K562 (cell line): ENCODE measurements at regions not wholly inside any gene's neighbourhood (a gene's known extent, or its start where the extent isn't known, plus 50 kb on each side); places are given as distances from the start of the nearest gene placed in this dataset.

ENCODE experiments used
- ATAC-seq: fragments of 200-7000 bp; cut with Tn5 transposase; 3 replicates; pipeline ENCODE4 v1.9.1; 2020; ENCODE audit warnings: moderate library complexity
- BruUV-seq: library from RNA; stranded (reverse); fragments of 400-500 nt; replicated peaks from 2 replicates; lab custom pipeline; 2021; lab: Mats Ljungman, UMichigan
- CTCF ChIA-PET: fragments of 300-600 bp; formaldehyde crosslinking; extraction: SDS; loops from one replicate; lab custom pipeline; 2021; ENCODE audit warnings: low intra/inter-chr PET ratio; lab: Yijun Ruan, JAX
- POLR2A ChIA-PET: fragments of 300-600, 350-650 bp; sonication (Branson Sonifier 250); formaldehyde crosslinking; extraction: SDS; loops from one replicate; lab custom pipeline; 2021; ENCODE audit warnings: antibody characterized with exemption, inconsistent platforms; lab: Yijun Ruan, JAX
- DNase-seq, 4 experiments: peaks; one replicate each; pipeline versions ENCODE4 v3.0.0 to v3.0.0-alpha.2; 2011 to 2018; ENCODE audit warnings: low spot score in 3 of 4, mixed read lengths in 3 of 4; ENCODE audit errors: extremely low read depth in 1 of 4
- FAIRE-seq: peaks from 2 replicates; lab custom pipeline; 2011; peaks lifted over from hg19 to GRCh38; lab: Jason Lieb, UNC
- H2AFZ ChIP-seq: 2 replicates; pipeline ENCODE4 v1.6.0; 2011; ENCODE audit warnings: low read depth, low read length, control low read depth, inconsistent platforms
- H3K27ac ChIP-seq: fragments of 200-600 bp; 3 replicates; pipeline ENCODE4 v1.8.0; 2011; ENCODE audit warnings: low read depth, mild to moderate bottlenecking, control low read depth, inconsistent platforms, low read length, moderate library complexity, mixed read lengths; ENCODE audit errors: extremely low read depth
- H3K27me3 ChIP-seq, 2 experiments: fragments of 300-600 bp in 1 of 2; 2 replicates in 1 of 2; 3 replicates in 1 of 2; pipeline versions ENCODE4 v1.6.0 to v1.8.0; 2011; ENCODE audit warnings: inconsistent platforms in 2 of 2, low read length in 2 of 2, mild to moderate bottlenecking in 1 of 2, mixed read lengths in 1 of 2, moderate library complexity in 1 of 2; ENCODE audit not compliant: control insufficient read depth in 2 of 2, insufficient read depth in 2 of 2
- H3K36me3 ChIP-seq: fragments of 300-600 bp; 3 replicates; pipeline ENCODE4 v1.8.0; 2011; ENCODE audit warnings: mild to moderate bottlenecking, low read length, inconsistent platforms; ENCODE audit not compliant: control insufficient read depth, insufficient read depth
- H3K4me1 ChIP-seq, 2 experiments: fragments of 200-600 bp in 1 of 2; replicated peaks in 1 of 2; 2 replicates in 1 of 2; 3 replicates in 1 of 2; pipeline versions ENCODE4 v1.5.1 to v1.8.0; 2011; ENCODE audit warnings: inconsistent platforms in 2 of 2, low read length in 2 of 2, mild to moderate bottlenecking in 1 of 2, mixed read lengths in 1 of 2, moderate library complexity in 1 of 2; ENCODE audit not compliant: control insufficient read depth in 2 of 2, insufficient read depth in 2 of 2
- H3K4me2 ChIP-seq: 2 replicates; pipeline ENCODE4 v1.6.1; 2011; ENCODE audit warnings: low read length, control low read depth, inconsistent platforms, mixed read lengths; ENCODE audit not compliant: insufficient read depth
- H3K4me3 ChIP-seq: fragments of 200-600 bp; sonication (generic), shearing (Covaris generic); 2 replicates; pipeline ENCODE4 v1.5.1; 2016; ENCODE audit warnings: control low read depth, inconsistent platforms
- H3K79me2 ChIP-seq: fragments of 200-600 bp; 3 replicates; pipeline ENCODE4 v1.8.0; 2011; ENCODE audit warnings: low read length, inconsistent platforms; ENCODE audit not compliant: control insufficient read depth, insufficient read depth
- H3K9ac ChIP-seq, 2 experiments: 2 replicates each; pipeline versions ENCODE4 v1.6.0 to v1.6.1; 2011; ENCODE audit warnings: low read depth in 2 of 2, low read length in 2 of 2, control low read depth in 1 of 2, inconsistent platforms in 1 of 2, mild to moderate bottlenecking in 1 of 2, mixed read lengths in 1 of 2; ENCODE audit not compliant: insufficient read depth in 1 of 2
- H3K9me1 ChIP-seq: one replicate; pipeline ENCODE4 v1.6.0; 2011; ENCODE audit warnings: inconsistent platforms, mild to moderate bottlenecking, low read length, moderate library complexity; ENCODE audit not compliant: control insufficient read depth, insufficient read depth
- H3K9me3 ChIP-seq: replicated peaks from 2 replicates; pipeline ENCODE4 v1.5.1; 2011; ENCODE audit warnings: low read depth, low read length, inconsistent platforms; ENCODE audit not compliant: control insufficient read depth, insufficient read depth
- H4K20me1 ChIP-seq: replicated peaks from 2 replicates; pipeline ENCODE4 v1.6.1; 2011; ENCODE audit warnings: low read length, inconsistent platforms, mixed read lengths; ENCODE audit not compliant: control insufficient read depth, insufficient read depth
- HDAC8 ChIP-seq: fragments of 450-650 bp; IDR thresholded peaks from 2 replicates; pipeline ENCODE4 v1.6.1; 2016; ENCODE audit warnings: mild to moderate bottlenecking, missing genetic modification characterization, moderate library complexity, missing compliant biosample characterization
- LEF1 ChIP-seq: fragments of 450-650 bp; IDR thresholded peaks from 2 replicates; pipeline ENCODE4 v1.6.1; 2016; ENCODE audit warnings: mild to moderate bottlenecking
- MBD2 ChIP-seq: sonication (generic); IDR thresholded peaks from 2 replicates; pipeline ENCODE4 v1.6.1; 2016; ENCODE audit warnings: low read depth, borderline replicate concordance
- RBFOX2 ChIP-seq: fragments of 200-400 bp; formaldehyde crosslinking; IDR thresholded peaks from 2 replicates; pipeline ENCODE4 v1.6.1; 2017; ENCODE audit warnings: low read depth, mild to moderate bottlenecking, low read length, moderate library complexity
- SMARCA4 ChIP-seq: fragments of 450-650 bp; IDR thresholded peaks from 2 replicates; pipeline ENCODE4 v1.6.1; 2016
- SPI1 ChIP-seq: IDR thresholded peaks from 2 replicates; pipeline ENCODE4 v1.6.1; 2011; ENCODE audit warnings: low read depth, low read length, control low read depth, borderline replicate concordance
- ZFP1 ChIP-seq: fragments of 450-650 bp; formaldehyde crosslinking; IDR thresholded peaks from 2 replicates; pipeline ENCODE4 v1.4.0; 2020; ENCODE audit warnings: mild to moderate bottlenecking, mixed read lengths
- ZKSCAN8 ChIP-seq: fragments of 200-800 bp; sonication (Bioruptor generic); IDR thresholded peaks from 2 replicates; pipeline ENCODE4 v1.6.1; 2016; ENCODE audit warnings: missing genetic modification characterization, missing compliant biosample characterization
- ZNF133 ChIP-seq: fragments of 250-450 bp; sonication (Bioruptor Pico); IDR thresholded peaks from 2 replicates; pipeline ENCODE4 v1.4.0; 2020; ENCODE audit warnings: mild to moderate bottlenecking
- ZNF766 ChIP-seq: fragments of 200-800 bp; sonication (Bioruptor generic); conservative IDR thresholded peaks from 2 replicates; pipeline ENCODE4 v1.6.1; 2016; ENCODE audit warnings: missing genetic modification characterization, missing compliant biosample characterization
- WGBS: fragments of 100-300 bp; shearing (Covaris generic); methylation state at CpG from one replicate; pipeline ENCODE4 v1.1.6; 2016; ENCODE audit warnings: low coverage, mixed read lengths; ENCODE audit not compliant: insufficient coverage; ENCODE audit errors: missing lambda C conversion rate; 5-methylcytosine and 5-hydroxymethylcytosine counted together
- in situ Hi-C: fragments of 300-500 bp; cut with MboI; formaldehyde crosslinking; loops from 4 replicates; pipeline ENCODE4 v1.15.0; 2018; ENCODE audit warnings: inconsistent platforms, mixed read lengths
- intact Hi-C: fragments of 100-400 bp; cut with micrococcal nuclease; formaldehyde crosslinking; loops from 2 replicates; pipeline ENCODE4 v1.14.2; 2022
- TF ChIP-seq, protein P1 (sequence below): fragments of 250-450 bp; sonication (Bioruptor Pico); IDR thresholded peaks from 2 replicates; pipeline ENCODE4 v1.4.0; 2020; ENCODE audit warnings: borderline replicate concordance
- TF ChIP-seq, protein P2 (sequence below): conservative IDR thresholded peaks from 2 replicates; pipeline ENCODE4 v1.6.1; 2011; ENCODE audit warnings: low read depth, mild to moderate bottlenecking, low read length; ENCODE audit not compliant: control insufficient read depth

DNA sequence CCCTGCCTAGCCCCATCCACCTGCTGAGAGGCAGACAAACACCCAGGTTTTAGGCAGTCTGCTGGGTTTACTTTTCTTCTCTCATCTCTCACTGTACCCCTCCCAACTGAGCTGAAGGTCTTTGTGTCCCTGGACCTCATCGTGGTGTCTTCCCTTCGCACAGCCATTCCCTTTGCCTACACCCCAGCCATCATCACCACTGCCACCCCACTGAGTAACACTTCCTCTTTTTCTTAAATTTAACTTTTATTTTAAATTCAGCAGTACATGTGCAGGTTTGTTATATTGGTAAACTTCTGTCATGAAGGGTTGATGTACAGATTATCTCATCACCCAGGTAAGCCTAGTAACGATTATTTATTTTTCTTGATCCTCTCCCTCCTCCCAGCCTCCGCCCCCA is 188.3 kb upstream of the MON1B start:
- 0 out of 2 replicates have a peak, but pooled peaks have one; percentile 62 for TF ChIP-seq SPI1
- TF ChIP-seq RBFOX2 = no peak
- ChIA-PET CTCF (no interaction called here), POLR2A (no interaction called here)
- intact Hi-C loops = no loop called here
- Histone ChIP-seq H4K20me1 (no peaks in the 10 kb centered on the region), H2AFZ (no peak overlapping the region), H3K4me3 (no peak overlapping the region), H3K27me3 (no peaks in the 10 kb centered on the region), H3K4me1 (no peaks in the 10 kb centered on the region), H3K9me1 (no peaks in the 10 kb centered on the region), H3K79me2 (no peaks in the 10 kb centered on the region), H3K27ac (no peak overlapping the region), H3K9ac (no peak overlapping the region), H3K9me3 (no peaks in the 10 kb centered on the region), H3K4me2 (no peak overlapping the region), H3K36me3 (no peaks in the 10 kb centered on the region)
- ATAC-seq (no peak), DNase-seq (no peak), FAIRE-seq (no peak)
- WGBS = 0% methylated on average over 4 of the region's 4 CpGs
- no TSS peak for BruUV-seq
- in situ Hi-C loops = no loop called here

DNA sequence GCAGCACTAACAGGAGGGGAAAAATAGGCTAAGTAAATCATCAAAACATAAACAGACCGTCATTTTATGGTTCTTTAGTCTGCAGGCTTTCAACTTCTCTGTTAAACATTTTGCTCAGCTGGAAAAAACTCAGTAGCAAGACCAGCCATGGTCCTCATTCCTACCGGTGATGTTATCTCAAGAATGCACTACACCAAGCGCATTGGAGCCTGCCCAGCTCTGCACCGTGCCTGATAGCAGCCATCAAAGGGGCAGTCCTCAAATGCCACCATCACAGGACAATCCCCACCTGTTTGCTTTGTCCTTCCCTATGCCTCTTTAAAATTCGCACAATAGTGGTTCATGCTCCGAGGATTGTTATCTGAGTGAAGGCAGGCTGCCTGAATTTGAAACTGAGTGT is 181.5 kb upstream of the MON1B start:
- H3K36me3 ChIP-seq = no peaks in the 10 kb centered on the region
- no peak overlapping the region for H3K4me2 ChIP-seq
- ChIA-PET CTCF (no interaction called here), POLR2A (no interaction called here)
- no peak overlapping the region for H2AFZ ChIP-seq
- FAIRE-seq (no peak), ATAC-seq (no peak), DNase-seq (no peak)
- H3K4me1 ChIP-seq = no peaks in the 10 kb centered on the region
- H3K27me3 ChIP-seq = no peaks in the 10 kb centered on the region
- intact Hi-C loops (no loop called here), in situ Hi-C loops (no loop called here)
- no TSS peak for BruUV-seq
- H3K9ac ChIP-seq = no peak overlapping the region
- 2% methylated on average over 6 of the region's 6 CpGs for WGBS
- H3K4me3 ChIP-seq = no peak overlapping the region
- no peaks in the 10 kb centered on the region for H3K9me1 ChIP-seq
- H3K9me3 ChIP-seq = no peaks in the 10 kb centered on the region
- no peaks in the 10 kb centered on the region for H3K79me2 ChIP-seq
- no peak overlapping the region for H3K27ac ChIP-seq
- H4K20me1 ChIP-seq = no peaks in the 10 kb centered on the region
- no peak for TF ChIP-seq SMARCA4
- TF ChIP-seq, protein P1, sequence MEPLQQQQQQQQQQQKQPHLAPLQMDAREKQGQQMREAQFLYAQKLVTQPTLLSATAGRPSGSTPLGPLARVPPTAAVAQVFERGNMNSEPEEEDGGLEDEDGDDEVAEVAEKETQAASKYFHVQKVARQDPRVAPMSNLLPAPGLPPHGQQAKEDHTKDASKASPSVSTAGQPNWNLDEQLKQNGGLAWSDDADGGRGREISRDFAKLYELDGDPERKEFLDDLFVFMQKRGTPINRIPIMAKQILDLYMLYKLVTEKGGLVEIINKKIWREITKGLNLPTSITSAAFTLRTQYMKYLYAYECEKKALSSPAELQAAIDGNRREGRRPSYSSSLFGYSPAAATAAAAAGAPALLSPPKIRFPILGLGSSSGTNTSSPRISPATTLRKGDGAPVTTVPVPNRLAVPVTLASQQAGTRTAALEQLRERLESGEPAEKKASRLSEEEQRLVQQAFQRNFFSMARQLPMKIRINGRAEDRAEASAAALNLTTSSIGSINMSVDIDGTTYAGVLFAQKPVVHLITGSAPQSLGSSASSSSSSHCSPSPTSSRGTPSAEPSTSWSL (CRISPR knock-in tag) = no peak
- TF ChIP-seq ZKSCAN8 = no peak
- TF ChIP-seq ZNF766 (CRISPR knock-in tag) = no peak
- TF ChIP-seq LEF1 = no peak
- TF ChIP-seq ZNF133 (CRISPR knock-in tag) = no peak
- TF ChIP-seq HDAC8 (tag) = no peak
- no peak for TF ChIP-seq ZFP1 (CRISPR knock-in tag)
- no peak for TF ChIP-seq MBD2
- TF ChIP-seq, protein P2, sequence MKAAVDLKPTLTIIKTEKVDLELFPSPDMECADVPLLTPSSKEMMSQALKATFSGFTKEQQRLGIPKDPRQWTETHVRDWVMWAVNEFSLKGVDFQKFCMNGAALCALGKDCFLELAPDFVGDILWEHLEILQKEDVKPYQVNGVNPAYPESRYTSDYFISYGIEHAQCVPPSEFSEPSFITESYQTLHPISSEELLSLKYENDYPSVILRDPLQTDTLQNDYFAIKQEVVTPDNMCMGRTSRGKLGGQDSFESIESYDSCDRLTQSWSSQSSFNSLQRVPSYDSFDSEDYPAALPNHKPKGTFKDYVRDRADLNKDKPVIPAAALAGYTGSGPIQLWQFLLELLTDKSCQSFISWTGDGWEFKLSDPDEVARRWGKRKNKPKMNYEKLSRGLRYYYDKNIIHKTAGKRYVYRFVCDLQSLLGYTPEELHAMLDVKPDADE = no peak
